8988T (cell line): ENCODE measurements at regions not wholly inside any gene's neighbourhood (a gene's known extent, or its start where the extent isn't known, plus 50 kb on each side); places are given as distances from the start of the nearest gene placed in this dataset.

ENCODE experiments used
- DNase-seq: peaks from one replicate; pipeline ENCODE4 v3.0.0; 2011

GRCh38 chr11:69366591-69366990, 72.6 kb downstream of the MYEOV start:
- DNase-seq = no peak

- no peak for DNase-seq
Observed at GRCh38 chr11:69367211-69367964, 73.4 kb downstream of the MYEOV start.

GRCh38 chr11:69368119-69368880, 74.3 kb downstream of the MYEOV start:
- DNase-seq = no peak

- DNase-seq = no peak
Observed at GRCh38 chr11:69369210-69369825, 75.4 kb downstream of the MYEOV start.

- DNase-seq = no peak
Observed at GRCh38 chr11:69369945-69370344, 76.0 kb downstream of the MYEOV start.

GRCh38 chr11:69370984-69371709, 77.2 kb downstream of the MYEOV start:
- no peak for DNase-seq

GRCh38 chr11:69371731-69372588, 78.0 kb downstream of the MYEOV start:
- DNase-seq = no peak

GRCh38 chr11:69372589-69373250, 78.8 kb downstream of the MYEOV start:
- no peak for DNase-seq

GRCh38 chr11:69373251-69373635, 79.3 kb downstream of the MYEOV start:
- no peak for DNase-seq

- DNase-seq = no peak
Observed at GRCh38 chr11:69374110-69374945, 80.4 kb downstream of the MYEOV start.

- no peak for DNase-seq
Observed at GRCh38 chr11:69374946-69375310, 81.0 kb downstream of the MYEOV start.

- DNase-seq = no peak
Observed at GRCh38 chr11:69375316-69376154, 81.6 kb downstream of the MYEOV start.

GRCh38 chr11:69376155-69377028, 82.4 kb downstream of the MYEOV start:
- DNase-seq = no peak

- peak; percentile 21 for DNase-seq
Observed at GRCh38 chr11:69377029-69377952, 83.3 kb downstream of the MYEOV start.

- no peak for DNase-seq
Observed at GRCh38 chr11:69377953-69378302, 84.0 kb downstream of the MYEOV start.

- DNase-seq = no peak
Observed at GRCh38 chr11:69378303-69379141, 84.6 kb downstream of the MYEOV start.

- DNase-seq = no peak
Observed at GRCh38 chr11:69380451-69380901, 86.5 kb downstream of the MYEOV start.
